BLaER1 (cell line): ENCODE measurements at regions not wholly inside any gene's neighbourhood (a gene's known extent, or its start where the extent isn't known, plus 50 kb on each side); places are given as distances from the start of the nearest gene placed in this dataset.

Experiments used
- H3K27ac ChIP-seq: shearing (Covaris generic); formaldehyde crosslinking; 2 replicates; pipeline ENCODE4 v1.8.1; 2022
- H3K27me3 ChIP-seq: shearing (Covaris generic); formaldehyde crosslinking; 2 replicates; pipeline ENCODE4 v1.8.1; 2022
- H3K36me3 ChIP-seq: shearing (Covaris generic); formaldehyde crosslinking; 2 replicates; pipeline ENCODE4 v1.8.1; 2022
- H3K4me1 ChIP-seq: shearing (Covaris generic); formaldehyde crosslinking; 2 replicates; pipeline ENCODE4 v1.8.1; 2022
- H3K4me2 ChIP-seq: shearing (Covaris generic); formaldehyde crosslinking; 2 replicates; pipeline ENCODE4 v1.8.1; 2022
- H3K4me3 ChIP-seq: shearing (Covaris generic); formaldehyde crosslinking; 2 replicates; pipeline ENCODE4 v1.8.1; 2022
- H3K9ac ChIP-seq: shearing (Covaris generic); formaldehyde crosslinking; 2 replicates; pipeline ENCODE4 v1.8.1; 2022
- H3K9me3 ChIP-seq: shearing (Covaris generic); formaldehyde crosslinking; 2 replicates; pipeline ENCODE4 v1.8.1; 2022
- H4K20me1 ChIP-seq: shearing (Covaris generic); formaldehyde crosslinking; 2 replicates; pipeline ENCODE4 v1.8.1; 2022
- Cebpa-rat ChIP-seq: shearing (Covaris generic); IDR thresholded peaks from 2 replicates; pipeline ENCODE4 v1.8.1; 2022

- Histone ChIP-seq H3K27me3 (no peaks in the 10 kb centered on the region), H3K9ac (peak overlapping the region; percentile 27), H3K4me2 (peak overlapping the region; percentile 86), H3K27ac (peak overlapping the region; percentile 88), H3K9me3 (peaks cover 13% of the 10 kb centered on the region), H4K20me1 (no peaks in the 10 kb centered on the region), H3K36me3 (no peaks in the 10 kb centered on the region), H3K4me3 (no peak overlapping the region), H3K4me1 (peaks cover 74% of the 10 kb centered on the region)
- no peak for TF ChIP-seq Cebpa-rat
Measured at GRCh38 chr13:40429706-40430545, 236.5 kb downstream of the FOXO1 start.

- no peaks in the 10 kb centered on the region for H4K20me1 ChIP-seq
- H3K4me1 ChIP-seq, result peaks cover 81% of the 10 kb centered on the region
- H3K9me3 ChIP-seq, result peaks cover 32% of the 10 kb centered on the region
- H3K9ac ChIP-seq, result peak overlapping the region; percentile 66
- H3K4me3 ChIP-seq, result peak overlapping the region; percentile 40; the same call in 1 of the 2 replicates
- no peaks in the 10 kb centered on the region; the same call in 1 of the 2 replicates for H3K36me3 ChIP-seq
- no peaks in the 10 kb centered on the region for H3K27me3 ChIP-seq
- peak overlapping the region; percentile 86 for H3K4me2 ChIP-seq
- no peak for TF ChIP-seq Cebpa-rat
- peak overlapping the region; percentile 88 for H3K27ac ChIP-seq
Measured at GRCh38 chr13:40432018-40432978, 234.1 kb downstream of the FOXO1 start.

DNA sequence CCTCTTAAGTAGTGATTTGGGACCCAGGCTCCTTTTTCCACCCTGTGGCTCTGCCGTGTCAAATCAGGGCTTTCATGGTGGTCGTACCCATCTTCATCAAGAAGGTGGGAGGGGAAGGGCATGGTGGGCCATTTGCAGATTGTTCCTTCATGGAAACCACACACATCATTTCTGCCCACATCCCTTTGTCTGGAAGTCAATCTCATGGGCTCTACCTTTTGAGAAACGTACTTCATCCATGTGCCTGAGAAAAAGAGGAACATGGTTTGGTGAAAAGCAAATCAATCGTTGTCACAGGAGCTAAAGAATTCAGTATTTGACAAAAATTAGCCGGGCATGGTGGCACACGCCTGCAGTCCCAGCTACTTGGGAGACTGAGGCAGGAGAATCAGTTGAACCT is 233.4 kb downstream of the FOXO1 start:
- peak overlapping the region; percentile 66 for H3K9ac ChIP-seq
- H4K20me1 ChIP-seq, result no peaks in the 10 kb centered on the region
- peaks cover 32% of the 10 kb centered on the region for H3K9me3 ChIP-seq
- no peak for TF ChIP-seq Cebpa-rat
- H3K36me3 ChIP-seq, result no peaks in the 10 kb centered on the region; the same call in 1 of the 2 replicates
- H3K4me2 ChIP-seq, result peak overlapping the region; percentile 86
- peak overlapping the region; percentile 40; the same call in 1 of the 2 replicates for H3K4me3 ChIP-seq
- H3K27me3 ChIP-seq, result no peaks in the 10 kb centered on the region
- peaks cover 88% of the 10 kb centered on the region for H3K4me1 ChIP-seq
- H3K27ac ChIP-seq, result peak overlapping the region; percentile 88

DNA sequence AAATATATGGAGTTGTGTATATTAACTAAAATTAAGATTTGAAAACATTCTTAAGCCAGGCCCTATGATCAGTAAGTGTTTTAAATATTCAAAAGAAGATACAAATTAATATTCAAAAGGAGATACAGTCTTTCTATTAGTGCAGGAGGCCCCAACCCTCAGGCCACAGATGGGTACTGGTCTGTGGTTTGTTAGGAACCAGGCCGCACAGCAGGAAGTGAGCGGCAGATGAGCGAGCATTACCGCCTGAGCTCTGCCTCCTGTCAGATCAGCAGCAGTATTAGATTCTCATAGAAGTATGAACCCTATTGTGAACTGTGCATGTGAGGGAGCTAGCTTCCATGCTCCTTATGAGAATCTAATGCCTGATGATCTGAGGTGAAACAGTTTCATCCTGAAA is 232.9 kb downstream of the FOXO1 start:
- Histone ChIP-seq H3K4me1 (peaks cover 89% of the 10 kb centered on the region), H3K36me3 (no peaks in the 10 kb centered on the region; the same call in 1 of the 2 replicates), H3K27ac (peak overlapping the region; percentile 88), H3K9ac (no peak overlapping the region), H3K4me3 (no peak overlapping the region; the same call in 1 of the 2 replicates), H3K27me3 (no peaks in the 10 kb centered on the region), H4K20me1 (no peaks in the 10 kb centered on the region), H3K9me3 (peaks cover 32% of the 10 kb centered on the region), H3K4me2 (peak overlapping the region; percentile 86)
- no peak for TF ChIP-seq Cebpa-rat

DNA sequence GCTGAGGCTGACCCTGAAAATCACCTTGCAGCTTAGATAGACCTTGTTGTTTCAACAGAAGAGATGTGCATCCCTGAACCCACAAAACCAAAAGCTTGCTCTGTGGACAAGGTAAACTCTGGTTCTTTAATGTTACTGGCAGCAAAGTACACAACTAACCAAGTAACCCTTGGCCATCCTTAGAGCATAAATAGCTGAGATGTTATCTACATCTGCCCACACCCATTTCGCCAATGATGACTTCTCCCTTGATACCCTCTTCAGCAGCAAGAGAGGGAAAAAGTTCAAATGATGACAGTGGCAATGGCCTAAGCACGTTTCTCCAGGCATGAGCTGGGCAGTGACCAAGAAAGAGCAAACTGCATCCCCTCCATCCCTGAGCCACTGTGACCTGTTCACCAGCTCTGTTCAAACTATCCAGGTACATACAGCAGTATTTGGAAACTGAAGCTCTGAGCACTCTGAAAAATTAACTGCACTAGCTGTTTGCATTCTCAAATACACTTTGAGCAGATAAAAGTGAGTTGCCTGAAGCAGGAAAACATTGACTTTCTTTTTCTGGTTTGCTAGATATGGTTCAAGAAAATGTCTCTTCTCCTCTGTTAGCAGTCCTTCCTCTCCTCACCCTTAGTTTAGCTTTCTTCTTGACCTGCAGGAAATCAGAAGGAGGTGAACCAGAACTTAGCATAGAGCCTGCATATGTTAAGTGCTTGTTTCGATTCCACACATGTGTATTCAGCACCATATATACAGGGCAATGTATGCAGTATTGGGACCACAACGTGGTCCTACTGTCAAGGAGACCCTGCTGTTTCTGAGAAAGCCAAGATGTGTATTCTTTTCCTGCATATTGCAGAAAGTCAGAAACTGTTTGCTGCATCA is 231.7 kb downstream of the FOXO1 start:
- Histone ChIP-seq H3K9me3 (peaks cover 32% of the 10 kb centered on the region), H3K9ac (no peak overlapping the region; the same call in 1 of the 2 replicates), H3K4me1 (peaks cover 88% of the 10 kb centered on the region), H3K27me3 (no peaks in the 10 kb centered on the region), H4K20me1 (no peaks in the 10 kb centered on the region), H3K36me3 (no peaks in the 10 kb centered on the region; the same call in 1 of the 2 replicates), H3K27ac (peak overlapping the region; percentile 88), H3K4me3 (peak overlapping the region; percentile 7; the same call in 1 of the 2 replicates), H3K4me2 (peak overlapping the region; percentile 86)
- no peak for TF ChIP-seq Cebpa-rat

- Histone ChIP-seq H3K9ac (peak overlapping the region; percentile 74), H4K20me1 (no peaks in the 10 kb centered on the region), H3K27me3 (no peaks in the 10 kb centered on the region), H3K9me3 (peaks cover 32% of the 10 kb centered on the region), H3K36me3 (no peaks in the 10 kb centered on the region; the same call in 1 of the 2 replicates), H3K4me2 (peak overlapping the region; percentile 80), H3K4me1 (peaks cover 88% of the 10 kb centered on the region), H3K27ac (peak overlapping the region; percentile 86), H3K4me3 (no peak overlapping the region)
- no peak for TF ChIP-seq Cebpa-rat
Measured at GRCh38 chr13:40438022-40438680, 228.3 kb downstream of the FOXO1 start.

GRCh38 chr13:40438999-40439797 is 227.2 kb downstream of the FOXO1 start:
- Histone ChIP-seq H3K4me1 (peaks cover 88% of the 10 kb centered on the region), H3K4me2 (peak overlapping the region; percentile 80), H3K9ac (peak overlapping the region; percentile 74), H3K27me3 (no peaks in the 10 kb centered on the region), H4K20me1 (no peaks in the 10 kb centered on the region), H3K27ac (peak overlapping the region; percentile 86), H3K9me3 (peaks cover 26% of the 10 kb centered on the region), H3K4me3 (peak overlapping the region; percentile 47; the same call in 1 of the 2 replicates), H3K36me3 (no peaks in the 10 kb centered on the region; the same call in 1 of the 2 replicates)
- TF ChIP-seq Cebpa-rat, result no peak

GRCh38 chr13:40439928-40440327 is 226.5 kb downstream of the FOXO1 start:
- H4K20me1 ChIP-seq, result no peaks in the 10 kb centered on the region
- H3K4me3 ChIP-seq, result no peak overlapping the region
- H3K27me3 ChIP-seq, result no peaks in the 10 kb centered on the region
- no peaks in the 10 kb centered on the region; the same call in 1 of the 2 replicates for H3K36me3 ChIP-seq
- peak overlapping the region; percentile 80 for H3K4me2 ChIP-seq
- H3K27ac ChIP-seq, result peak overlapping the region; percentile 86
- TF ChIP-seq Cebpa-rat, result no peak
- peaks cover 19% of the 10 kb centered on the region for H3K9me3 ChIP-seq
- H3K9ac ChIP-seq, result peak overlapping the region; percentile 74
- H3K4me1 ChIP-seq, result peaks cover 88% of the 10 kb centered on the region
